ENCODE measurements at regions not wholly inside any gene's neighbourhood (a gene's known extent, or its start where the extent isn't known, plus 50 kb on each side); places are given as distances from the start of the nearest gene placed in this dataset.

DNA sequence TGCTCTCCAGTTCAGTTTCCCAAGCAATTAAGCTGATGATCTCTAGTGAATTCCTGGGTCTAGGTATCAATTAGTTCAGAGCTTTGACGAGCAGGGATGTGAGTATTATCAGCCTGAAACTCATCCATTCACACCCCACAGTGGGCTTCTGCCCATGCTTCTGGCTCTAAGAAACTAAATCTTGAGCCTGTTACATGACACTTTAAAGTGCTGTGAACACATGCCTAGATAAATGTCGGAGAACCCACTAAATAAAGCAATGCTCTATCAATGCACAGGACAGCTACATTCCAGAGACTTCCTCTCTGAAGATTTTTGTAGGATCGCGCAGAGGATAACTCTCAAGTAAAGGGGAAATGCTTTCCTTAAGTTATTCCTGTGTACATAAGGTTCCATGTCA lies 356.5 kb upstream of the TNP1 start:
- no peak for TF ChIP-seq POLR2A (IDR thresholded peaks at IDR 0.05)
- TF ChIP-seq, protein P1, sequence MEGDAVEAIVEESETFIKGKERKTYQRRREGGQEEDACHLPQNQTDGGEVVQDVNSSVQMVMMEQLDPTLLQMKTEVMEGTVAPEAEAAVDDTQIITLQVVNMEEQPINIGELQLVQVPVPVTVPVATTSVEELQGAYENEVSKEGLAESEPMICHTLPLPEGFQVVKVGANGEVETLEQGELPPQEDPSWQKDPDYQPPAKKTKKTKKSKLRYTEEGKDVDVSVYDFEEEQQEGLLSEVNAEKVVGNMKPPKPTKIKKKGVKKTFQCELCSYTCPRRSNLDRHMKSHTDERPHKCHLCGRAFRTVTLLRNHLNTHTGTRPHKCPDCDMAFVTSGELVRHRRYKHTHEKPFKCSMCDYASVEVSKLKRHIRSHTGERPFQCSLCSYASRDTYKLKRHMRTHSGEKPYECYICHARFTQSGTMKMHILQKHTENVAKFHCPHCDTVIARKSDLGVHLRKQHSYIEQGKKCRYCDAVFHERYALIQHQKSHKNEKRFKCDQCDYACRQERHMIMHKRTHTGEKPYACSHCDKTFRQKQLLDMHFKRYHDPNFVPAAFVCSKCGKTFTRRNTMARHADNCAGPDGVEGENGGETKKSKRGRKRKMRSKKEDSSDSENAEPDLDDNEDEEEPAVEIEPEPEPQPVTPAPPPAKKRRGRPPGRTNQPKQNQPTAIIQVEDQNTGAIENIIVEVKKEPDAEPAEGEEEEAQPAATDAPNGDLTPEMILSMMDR (IDR thresholded peaks at IDR 0.05): no peak

All from uterus (tissue), 2 donors.